Posterior cingulate gyrus (tissue), 11 donors: ENCODE measurements at regions not wholly inside any gene's neighbourhood (a gene's known extent, or its start where the extent isn't known, plus 50 kb on each side); places are given as distances from the start of the nearest gene placed in this dataset.
"Not testable (repeated sequence)": the region's sequence is repeated elsewhere in the genome, so short reads cannot be mapped to it uniquely, and the experiment has no call there.

Source experiments
- DNase-seq, 10 donors: peaks; one replicate each; pipeline versions ENCODE4 v3.0.0 to v3.0.0-alpha.2; 2020 to 2021; ENCODE audit warnings: mixed read lengths in 3 of 10
- intact Hi-C: fragments of 100-400 bp; cut with DNase I; formaldehyde crosslinking; loops from one replicate; pipeline ENCODE4 v1.15.1; 2023

DNA sequence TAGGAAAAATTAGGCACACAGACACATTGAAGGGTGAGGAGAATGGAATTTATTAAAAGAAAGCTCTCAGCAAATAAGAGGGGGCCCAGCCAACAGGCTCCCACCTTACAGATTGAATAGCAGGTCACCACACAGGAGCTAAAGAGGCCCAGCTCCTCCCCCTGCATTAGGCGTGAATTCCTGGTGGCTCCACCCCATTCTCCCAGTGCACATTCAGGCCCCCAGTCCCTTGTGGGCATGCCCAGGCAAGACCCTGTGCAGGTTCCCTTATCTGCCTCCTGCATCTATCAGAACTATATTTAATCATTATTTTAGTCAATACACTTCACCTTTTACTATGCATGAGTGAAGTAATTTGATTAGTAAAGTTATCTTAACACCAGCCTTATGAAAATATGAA is 856.3 kb upstream of the NDST4 start:
- intact Hi-C loops: no loop called here
- no peak for DNase-seq

DNA sequence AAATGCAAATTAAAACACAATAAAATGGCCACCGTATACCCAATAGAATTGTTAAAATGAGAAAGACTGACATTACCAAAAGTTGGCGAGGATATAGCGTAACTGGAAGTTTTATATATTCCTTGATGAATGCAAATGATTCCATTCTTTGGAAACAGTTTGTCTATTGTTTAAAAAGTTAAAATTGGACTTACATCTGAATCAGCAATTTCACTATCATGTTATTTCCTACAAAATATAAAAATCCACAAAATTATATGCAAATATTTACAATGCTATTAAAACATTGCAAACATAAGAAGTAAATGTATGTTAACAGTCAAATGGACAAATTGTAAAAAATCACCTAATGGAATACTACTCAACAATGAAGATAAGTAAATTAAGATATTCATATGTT is 852.2 kb upstream of the NDST4 start:
- intact Hi-C loops: no loop called here
- no peak for DNase-seq

DNA sequence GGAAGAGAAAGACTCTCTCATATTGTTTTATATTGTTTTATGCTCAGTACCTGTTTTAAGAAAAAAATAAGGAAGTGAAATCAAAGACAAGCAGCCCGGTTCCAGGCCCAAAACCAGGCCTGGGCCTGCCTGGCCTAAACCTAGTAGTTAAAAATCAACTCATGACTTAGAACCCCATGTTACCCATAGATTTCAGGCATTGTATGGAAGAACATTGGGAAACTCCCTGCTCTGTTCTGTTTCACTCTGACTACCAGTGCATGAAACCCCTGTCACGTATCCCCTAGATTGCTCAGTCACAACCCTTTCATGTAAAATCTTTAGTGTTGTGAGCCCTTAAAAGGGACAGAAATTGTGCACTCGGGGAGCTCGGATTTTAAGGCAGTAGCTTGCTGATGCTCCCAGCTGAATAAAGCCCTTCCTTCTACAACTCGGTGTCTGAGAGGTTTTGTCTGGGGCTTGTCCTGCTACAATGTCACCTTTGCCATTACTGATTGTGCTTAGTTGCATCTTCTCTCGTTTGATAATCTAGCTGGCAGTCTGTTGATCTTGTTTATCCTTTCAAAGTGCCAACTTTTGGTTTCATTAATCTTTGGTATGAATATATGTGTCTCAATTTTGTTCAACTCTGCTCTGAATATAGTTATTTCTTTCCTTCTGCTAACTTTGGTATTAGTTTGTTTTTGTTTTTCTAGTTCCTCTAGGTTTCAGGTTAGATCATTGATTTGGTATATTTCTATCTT is 842.8 kb upstream of the NDST4 start:
- intact Hi-C loops, DNase-seq: not testable (repeated sequence)

DNA sequence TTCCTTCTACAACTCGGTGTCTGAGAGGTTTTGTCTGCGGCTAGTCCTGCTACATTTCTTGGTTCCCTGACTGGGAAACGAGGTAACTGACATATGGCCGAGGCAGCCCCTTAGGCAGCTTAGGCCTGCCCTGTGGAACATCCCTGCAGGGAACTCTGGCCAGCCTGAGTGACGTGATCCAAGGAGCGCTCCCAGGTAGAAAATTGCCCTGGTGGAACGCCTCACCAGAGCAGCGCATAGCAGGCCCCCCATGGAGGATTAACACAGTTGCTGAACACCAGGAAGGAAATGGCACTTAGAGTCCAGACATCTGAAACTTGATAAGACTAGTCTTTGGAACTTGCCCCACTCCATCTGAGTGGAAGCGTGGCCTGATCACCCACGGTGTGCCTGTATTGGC is 837.4 kb upstream of the NDST4 start:
- no peak for DNase-seq

DNA sequence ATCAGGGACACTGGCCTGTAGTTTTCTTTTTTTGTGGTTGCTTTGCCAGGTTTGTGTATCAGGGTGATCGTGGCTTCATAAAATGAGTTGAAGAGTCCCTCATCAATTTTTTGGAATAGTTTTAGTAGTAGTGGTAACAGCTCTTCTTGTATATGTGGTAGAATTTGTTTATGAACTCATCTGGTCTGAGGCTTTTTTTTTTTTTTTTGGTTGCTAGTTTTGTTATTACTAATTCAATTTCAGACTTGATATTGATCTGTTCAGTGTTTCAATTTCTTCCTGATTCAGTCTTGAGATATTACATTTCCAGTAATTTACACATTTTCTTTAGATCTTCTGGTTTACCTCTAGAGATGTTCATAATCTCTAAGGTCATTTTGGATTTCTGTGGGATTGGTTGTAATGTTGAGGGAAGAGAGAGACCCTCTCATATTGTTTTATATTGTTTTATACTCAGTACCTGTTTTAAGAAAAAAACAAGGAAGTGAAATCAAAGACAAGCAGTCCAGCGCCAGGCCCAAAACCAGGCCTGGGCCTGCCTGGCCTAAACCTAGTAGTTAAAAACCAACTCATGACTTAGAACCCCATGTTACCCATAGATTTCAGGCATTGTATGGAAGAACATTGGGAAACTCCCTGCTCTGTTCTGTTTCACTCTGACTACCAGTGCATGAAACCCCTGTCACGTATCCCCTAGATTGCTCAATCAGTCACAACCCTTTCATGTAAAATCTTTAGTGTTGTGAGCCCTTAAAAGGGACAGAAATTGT is 836.7 kb upstream of the NDST4 start:
- DNase-seq, intact Hi-C loops: not testable (repeated sequence)

More for the DNA sequence above, 837.4 kb upstream of the NDST4 start:
- intact Hi-C loops: no loop called here

DNA sequence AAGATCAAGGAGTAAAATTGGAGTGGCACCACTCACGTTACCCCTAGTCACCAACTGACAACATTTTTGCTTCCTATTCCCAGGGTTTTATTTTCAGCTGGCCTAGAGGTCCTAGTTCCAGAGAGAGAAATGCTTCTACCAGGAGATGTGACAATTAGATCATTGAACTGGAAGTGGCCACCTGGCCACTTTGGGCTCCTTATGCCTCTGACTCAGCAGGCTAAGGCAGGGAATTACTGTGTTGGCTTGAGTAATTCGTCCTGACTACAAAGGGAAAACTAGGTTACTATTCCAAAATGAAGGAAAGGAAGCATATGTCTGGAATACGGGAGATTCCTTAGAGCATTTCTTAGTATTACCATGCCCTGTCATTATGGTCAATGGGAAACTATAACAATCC is 831.6 kb upstream of the NDST4 start:
- DNase-seq: no peak
- intact Hi-C loops: no loop called here

DNA sequence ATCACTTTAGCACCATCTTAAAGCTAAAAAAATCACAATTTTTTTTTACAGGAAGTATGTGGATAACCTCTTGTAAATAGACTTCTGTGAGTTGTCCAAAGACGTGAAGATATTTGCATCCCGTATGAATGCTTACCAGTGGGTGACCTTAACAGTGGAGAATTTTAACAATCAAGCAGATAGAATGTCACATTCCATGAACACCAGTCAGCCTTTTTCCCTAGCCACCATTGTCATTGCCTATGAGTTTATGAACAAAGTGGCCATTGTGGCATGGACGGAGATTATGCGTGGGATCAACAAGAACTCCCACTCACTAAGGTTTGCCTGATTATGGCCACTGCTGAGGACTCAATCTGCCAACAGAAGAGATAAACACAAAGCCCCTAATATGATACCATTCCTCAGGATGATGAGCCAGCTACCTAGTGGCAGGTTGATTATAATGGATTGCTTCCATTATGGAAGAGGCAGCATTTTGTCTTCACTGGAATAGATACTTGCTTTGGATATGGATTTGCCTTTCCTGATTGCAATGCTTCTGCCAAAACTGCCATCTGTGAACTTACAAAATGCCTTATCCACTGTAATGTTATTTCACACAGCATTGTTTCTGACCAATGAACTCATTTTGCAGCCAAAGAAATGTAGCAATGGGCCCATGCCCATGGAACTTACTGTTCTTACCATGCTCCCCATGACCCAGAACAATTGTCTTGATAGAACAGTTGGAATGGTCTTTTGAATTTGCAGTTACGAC is 830.9 kb upstream of the NDST4 start:
- intact Hi-C loops: no loop called here
- no peak for DNase-seq

DNA sequence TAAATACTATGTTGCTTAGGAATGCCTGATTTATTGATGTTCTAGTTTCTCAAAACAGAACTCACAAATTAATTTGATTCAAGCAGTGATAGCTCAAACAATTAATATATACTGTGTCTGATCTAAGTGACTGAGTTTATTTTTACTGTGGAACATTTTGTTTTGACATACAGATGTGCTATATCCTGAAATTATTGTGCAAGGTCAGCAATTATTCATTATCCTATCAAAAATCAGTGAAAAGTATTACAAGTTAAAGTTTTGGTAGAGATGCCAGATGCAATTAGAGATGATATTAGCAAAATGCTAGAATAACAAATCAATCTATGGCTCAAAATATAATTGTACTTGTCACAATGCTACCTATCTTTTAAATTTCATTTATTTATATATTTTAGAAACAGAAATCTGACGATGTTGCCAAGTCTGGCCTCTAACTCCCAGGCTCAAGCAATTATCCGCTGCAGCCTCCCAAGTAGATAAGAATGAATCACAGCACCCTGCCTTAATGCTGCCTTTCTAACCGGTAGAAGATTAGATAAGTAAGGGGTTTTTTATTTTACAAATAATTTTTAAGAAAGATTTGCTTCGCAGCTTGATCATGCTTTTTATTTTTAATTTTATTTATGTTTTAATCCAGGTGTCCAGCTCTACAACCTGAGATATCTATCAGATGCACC is 825.5 kb upstream of the NDST4 start:
- no peak for DNase-seq
- intact Hi-C loops: no loop called here

DNA sequence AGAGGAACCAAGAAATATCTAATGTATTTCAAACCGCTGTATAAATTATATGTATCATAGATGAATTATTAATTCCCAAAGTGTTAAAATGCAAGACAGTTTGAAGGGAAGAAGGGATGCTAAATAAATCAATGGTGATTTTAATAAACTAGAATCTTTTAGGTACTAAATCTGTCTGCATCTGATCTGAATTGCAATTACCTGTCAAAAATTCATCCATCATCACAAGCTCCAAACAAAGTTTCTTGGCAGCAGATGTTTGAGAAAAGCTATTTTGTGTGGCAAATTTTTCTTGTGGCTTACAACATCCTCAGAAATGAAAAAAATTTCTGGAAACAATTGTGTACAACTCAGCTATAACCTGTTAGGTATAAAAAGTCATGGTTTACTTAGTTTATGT is 816.0 kb upstream of the NDST4 start:
- DNase-seq: no peak
- intact Hi-C loops: no loop called here

DNA sequence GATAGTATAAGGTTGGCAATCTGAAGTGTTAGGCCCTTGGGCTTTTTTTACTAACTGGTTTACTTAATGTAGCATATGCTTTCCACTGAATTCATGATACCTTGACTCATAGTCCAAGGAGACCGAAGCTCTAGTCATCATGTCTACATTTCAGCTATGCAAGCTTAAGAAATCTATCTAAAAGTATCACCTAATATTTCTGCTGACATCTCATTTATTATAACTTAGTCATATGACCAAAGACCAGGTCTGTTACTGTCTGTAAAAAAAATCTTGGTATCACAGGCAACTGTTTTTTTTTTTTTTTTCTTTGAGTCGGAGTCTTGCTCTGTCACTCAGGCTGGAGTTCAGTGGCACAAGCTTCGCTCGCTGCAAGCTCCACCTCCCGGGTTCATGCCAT is 814.0 kb upstream of the NDST4 start:
- no peak for DNase-seq
- intact Hi-C loops: no loop called here

DNA sequence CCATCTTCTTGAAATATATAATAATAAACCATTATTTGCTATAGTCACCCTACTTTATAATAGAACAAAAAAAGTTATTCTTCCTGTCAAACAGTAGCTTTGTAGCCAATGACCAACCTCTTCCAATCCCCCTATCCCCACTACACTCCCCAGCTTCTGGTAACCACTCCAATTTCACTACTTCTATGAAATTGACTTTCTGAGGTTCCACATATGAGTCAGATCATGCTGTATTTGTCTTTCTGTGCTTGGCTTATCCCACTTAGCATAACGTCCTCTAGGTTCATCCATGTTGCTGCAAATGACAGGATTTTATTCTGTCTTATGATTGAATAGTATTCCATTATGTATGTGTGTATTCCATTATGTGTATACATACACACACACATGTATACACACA is 809.7 kb upstream of the NDST4 start:
- DNase-seq: no peak

DNA sequence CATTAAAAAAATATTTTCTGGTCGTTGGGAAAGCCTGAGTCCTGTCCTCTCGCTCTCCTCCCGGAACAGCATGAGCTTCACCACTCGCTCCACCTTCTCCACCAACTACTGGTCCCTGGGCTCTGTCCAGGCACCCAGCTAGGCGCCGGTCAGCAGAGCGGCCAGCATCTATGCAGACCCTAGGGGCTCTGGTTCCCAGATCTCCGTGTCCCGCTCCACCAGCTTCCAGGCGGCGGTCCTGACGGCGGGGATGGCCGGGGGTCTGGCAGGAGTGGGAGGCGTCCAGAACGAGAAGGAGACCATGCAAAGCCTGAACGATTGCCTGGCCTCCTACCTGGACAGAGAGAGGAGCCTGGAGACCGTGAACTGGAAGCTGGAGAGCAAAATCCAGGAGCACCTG is 807.2 kb upstream of the NDST4 start:
- DNase-seq: peak in 2 of 10 donors; percentile 62 to 82
- intact Hi-C loops: no loop called here

More for the DNA sequence above, 809.7 kb upstream of the NDST4 start:
- intact Hi-C loops: no loop called here

DNA sequence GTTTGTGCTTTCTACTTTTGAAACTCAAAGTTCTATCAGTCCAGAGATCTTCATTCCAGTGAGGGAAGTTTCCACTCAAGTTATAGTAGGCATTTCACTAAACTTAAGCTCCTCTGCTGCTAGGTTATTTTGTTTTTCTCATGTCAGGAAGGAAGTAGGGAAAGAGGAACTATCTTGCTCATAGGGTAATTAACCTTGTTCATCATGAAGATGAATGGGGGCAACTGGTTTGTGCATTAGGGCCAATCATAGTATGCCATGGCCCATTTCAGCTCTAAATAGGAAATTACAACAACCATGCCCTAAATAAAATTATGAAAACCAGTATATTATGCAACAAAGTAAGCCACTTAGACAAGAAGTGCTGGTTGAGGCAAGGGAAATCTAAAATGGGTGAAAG is 804.7 kb upstream of the NDST4 start:
- DNase-seq: no peak
- intact Hi-C loops: no loop called here

DNA sequence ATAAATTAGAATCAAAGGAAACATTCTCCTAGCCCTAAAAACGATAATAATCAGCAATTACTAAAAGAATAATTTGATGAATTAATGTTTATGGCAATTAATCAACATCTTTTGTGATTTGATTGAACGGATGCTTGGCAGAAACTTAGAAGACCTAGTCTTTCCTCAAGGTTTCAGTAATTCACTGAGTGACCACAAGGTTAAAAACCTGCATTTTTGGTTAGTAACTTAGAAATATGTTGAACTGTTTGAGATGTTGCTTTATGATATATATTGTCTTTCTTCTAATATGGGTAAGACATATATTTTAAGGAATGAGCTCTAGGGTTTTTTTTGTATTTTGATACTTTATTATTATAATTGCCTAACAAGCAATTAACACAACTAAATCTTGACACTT is 793.0 kb upstream of the NDST4 start:
- no peak for DNase-seq
- intact Hi-C loops: no loop called here

DNA sequence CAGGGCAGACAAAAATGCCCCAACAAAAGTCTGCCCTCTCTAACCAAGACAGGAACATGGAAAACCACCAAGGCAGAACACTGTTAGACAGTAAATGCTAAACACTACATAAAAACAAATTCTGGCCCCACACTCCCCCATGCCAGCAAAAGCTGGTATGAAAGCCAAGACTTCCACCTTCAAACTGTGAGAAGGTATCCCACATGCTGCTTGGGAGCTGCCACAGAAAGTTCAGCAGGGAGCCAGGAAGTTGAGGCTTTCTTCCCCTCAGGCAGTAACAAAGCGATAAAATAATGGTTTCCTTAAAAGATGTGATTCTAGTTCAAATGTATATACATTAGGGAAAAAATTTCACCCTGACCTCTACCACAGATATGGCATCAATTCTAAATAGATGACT is 770.4 kb upstream of the NDST4 start:
- no peak for DNase-seq
- intact Hi-C loops: no loop called here

DNA sequence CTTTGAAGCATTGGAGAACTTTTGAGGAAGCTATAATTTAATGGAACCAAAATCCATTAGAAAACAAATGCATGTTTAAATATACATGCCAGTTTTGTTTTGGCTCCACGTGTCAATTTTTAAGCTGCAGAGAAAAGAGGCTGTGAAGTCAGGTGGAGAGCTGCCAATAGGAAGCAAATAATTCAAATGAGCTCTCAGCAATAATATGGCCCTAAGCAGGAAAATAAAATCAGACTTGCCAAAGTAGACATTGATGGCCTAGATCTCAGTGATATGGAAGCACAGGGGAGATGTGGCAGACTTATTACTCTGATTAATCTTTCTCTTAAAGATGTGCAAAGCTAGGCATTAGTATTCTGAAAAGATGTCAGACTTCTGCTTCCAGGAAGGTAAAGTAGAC is 769.8 kb upstream of the NDST4 start:
- DNase-seq: no peak
- intact Hi-C loops: no loop called here

DNA sequence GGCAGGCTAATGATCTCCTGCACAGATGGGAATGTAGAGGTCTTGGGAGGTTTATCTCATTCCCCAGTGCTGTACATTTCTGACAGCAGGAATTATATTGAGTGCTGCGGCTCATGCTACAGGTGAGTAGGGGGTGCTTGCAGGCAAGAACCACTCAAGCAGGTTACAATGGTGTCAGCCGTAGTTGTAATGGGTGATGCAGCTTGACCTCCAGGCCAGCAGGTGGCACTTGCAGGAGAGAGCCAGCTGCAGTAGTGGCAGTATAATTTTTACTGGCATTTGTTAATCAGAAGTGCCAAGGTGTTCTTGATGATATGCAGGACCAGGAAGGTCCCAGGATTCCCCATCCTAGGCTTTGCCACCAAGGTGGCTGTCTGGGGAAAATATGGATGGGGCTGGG is 759.6 kb upstream of the NDST4 start:
- DNase-seq: no peak
- intact Hi-C loops: loop anchor here (2.0 kb wide), 1 partner anchor 32 kb away; no protein-coding TSS in a partner anchor

DNA sequence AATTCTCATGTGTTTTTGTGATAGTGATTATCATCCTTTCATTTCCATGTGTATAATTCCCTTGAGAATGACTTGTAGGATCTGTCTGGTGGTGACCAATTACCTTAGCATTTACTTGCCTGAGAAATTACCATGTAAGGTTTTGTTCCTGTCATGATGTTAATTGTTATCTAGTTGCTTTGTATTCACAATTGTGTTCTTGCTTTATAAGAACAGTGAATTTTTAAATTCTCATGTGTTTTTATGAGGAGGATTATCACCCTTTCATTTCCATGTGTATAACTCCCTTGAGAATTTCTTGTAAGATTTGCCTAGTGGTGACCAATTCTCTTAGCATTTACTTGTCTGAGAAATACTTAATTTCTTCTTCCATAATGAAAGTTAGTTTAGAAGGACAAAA is 758.2 kb upstream of the NDST4 start:
- intact Hi-C loops: no loop called here
- DNase-seq: no peak

DNA sequence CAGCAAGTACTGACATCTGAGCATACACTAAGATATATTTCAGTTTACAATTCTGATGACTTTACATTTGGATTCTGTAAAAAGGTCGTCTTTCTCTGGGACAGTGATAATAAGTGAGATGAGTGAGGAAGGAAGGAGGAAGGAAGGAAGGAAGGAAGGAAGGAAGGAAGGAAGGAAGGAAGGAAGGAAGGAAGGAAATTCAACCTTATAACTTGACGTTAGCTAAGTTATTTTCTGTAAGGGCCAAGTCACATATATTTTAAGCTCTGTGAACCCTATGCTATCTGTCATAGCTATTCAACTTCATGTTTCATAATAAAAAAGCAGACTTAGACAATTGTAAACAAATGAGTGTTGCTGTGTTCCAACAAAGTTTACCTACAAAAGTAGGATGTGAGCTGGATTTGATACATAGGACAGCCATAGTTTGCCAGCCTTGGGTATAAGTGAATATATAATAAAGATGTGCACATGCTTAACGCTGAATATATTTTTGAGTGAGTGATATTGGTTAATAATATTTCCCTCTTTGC is 753.0 kb upstream of the NDST4 start:
- DNase-seq: no peak
- intact Hi-C loops: no loop called here

DNA sequence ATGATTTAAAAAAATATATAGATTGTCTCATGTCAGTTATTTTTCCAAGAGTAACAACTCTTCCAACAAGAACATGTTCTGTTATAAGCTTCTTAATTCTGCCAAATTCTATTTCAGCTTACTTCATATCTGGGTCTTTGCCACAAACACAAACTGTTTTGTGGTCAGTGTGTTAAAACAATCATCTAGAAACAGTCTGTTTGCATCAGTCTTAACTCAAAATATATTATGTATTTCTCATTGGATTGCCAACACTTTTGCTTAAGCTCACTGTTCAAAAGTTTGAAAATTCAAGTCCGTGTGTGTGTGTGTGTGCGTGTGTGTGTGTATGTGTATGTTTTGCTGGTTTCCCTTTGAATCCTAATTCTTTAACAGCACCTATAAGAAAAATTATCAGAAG is 752.3 kb upstream of the NDST4 start:
- DNase-seq: no peak
- intact Hi-C loops: no loop called here

DNA sequence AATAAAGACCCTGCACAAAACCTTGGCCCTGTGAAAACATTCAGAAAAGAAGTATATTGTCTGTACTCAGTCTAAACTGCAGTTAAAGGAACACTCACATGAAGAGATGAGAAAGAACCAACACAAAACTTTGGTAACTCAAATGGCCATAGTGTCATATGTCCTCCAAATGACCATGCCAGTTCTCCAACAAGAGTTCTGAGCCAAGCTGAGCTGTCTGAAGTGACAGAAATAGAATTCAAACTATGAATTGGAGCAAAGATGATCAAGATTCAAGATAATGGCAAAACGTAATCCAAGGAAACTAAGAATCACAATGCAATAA is 739.3 kb upstream of the NDST4 start:
- intact Hi-C loops: no loop called here
- no peak for DNase-seq
